ENCODE measurements at regions not wholly inside any gene's neighbourhood (a gene's known extent, or its start where the extent isn't known, plus 50 kb on each side); places are given as distances from the start of the nearest gene placed in this dataset.
A peak's percentile ranks its signal among the peaks of the same experiment; 100 is the strongest.

DNA sequence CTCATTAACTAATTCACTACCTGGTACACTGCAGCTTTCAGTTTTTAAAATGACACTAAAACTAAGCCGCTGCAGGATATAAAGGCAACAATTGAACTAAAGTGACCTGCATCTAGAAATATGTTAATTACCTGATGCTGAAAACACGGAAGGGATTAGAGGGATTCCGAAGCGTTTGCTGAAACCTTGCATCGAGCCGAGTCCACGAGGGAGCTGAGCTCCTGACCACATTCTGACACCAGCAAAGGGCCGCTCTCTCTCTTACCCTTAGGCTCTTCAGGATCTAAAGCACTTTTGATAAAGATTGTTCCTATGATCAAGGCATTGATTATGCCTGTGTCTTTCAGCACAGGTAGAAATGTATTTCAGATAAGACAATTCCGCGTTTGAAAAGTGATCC is 59.5 kb upstream of the CDKN3 start:
- H3K27me3 ChIP-seq (ENCODE audit: insufficient read depth, low read length): no peaks in the 10 kb centered on the region
- no peak overlapping the region for H3K4me3 ChIP-seq (ENCODE audit: low read length)
- H3K36me3 ChIP-seq (ENCODE audit: insufficient read depth, low read length): no peaks in the 10 kb centered on the region
- H3K4me1 ChIP-seq (ENCODE audit: insufficient read depth, low read length): peaks cover 29% of the 10 kb centered on the region
- H3K27ac ChIP-seq (ENCODE audit: low read depth, low read length): no peak overlapping the region
- 0 out of 2 replicates have a peak overlapping the region, but pooled peaks have one; percentile 16 for H3K9ac ChIP-seq (ENCODE audit: low read depth, low read length)
- 61% methylated on average over 10 of the region's 10 CpGs for WGBS
- no peaks in the 10 kb centered on the region for H3K9me3 ChIP-seq (ENCODE audit: insufficient read depth, low read depth, low read length)

DNA sequence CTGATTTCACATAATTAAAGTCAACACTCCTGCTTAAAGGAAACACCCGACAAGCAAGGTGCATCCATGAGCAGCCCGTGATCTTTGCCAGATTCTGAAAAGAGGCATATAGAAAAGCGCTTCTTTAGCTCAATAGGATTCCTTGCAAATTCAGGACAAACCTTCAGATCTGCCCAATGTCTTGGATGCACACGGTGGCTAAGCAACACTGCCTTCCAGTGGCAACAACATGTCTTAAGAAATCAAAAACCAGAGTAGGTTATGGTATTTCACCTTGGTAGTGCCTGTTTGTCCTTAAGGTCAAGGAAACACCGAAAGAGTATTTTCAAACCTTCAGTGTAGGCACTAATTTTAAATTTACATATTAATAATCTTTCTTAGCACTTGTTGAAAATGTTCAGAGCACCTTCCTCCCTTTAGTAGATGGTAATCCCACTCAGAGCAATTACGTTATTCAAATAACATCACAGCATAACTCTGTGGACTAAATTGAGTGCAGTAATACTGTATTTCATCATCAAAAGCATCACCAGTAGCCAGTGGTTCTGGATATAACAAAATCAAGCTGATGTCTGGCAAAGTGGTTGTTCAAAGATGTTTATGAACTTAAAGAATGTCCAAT is 58.0 kb upstream of the CDKN3 start:
- no peak overlapping the region for H3K27ac ChIP-seq (ENCODE audit: low read depth, low read length)
- H3K4me1 ChIP-seq (ENCODE audit: insufficient read depth, low read length): peaks cover 35% of the 10 kb centered on the region
- no peaks in the 10 kb centered on the region for H3K36me3 ChIP-seq (ENCODE audit: insufficient read depth, low read length)
- H3K9me3 ChIP-seq (ENCODE audit: insufficient read depth, low read depth, low read length): no peaks in the 10 kb centered on the region
- 56% methylated on average over 5 of the region's 6 CpGs for WGBS
- H3K4me3 ChIP-seq (ENCODE audit: low read length): no peak overlapping the region
- no peak overlapping the region for H3K9ac ChIP-seq (ENCODE audit: low read depth, low read length)
- no peaks in the 10 kb centered on the region for H3K27me3 ChIP-seq (ENCODE audit: insufficient read depth, low read length)

DNA sequence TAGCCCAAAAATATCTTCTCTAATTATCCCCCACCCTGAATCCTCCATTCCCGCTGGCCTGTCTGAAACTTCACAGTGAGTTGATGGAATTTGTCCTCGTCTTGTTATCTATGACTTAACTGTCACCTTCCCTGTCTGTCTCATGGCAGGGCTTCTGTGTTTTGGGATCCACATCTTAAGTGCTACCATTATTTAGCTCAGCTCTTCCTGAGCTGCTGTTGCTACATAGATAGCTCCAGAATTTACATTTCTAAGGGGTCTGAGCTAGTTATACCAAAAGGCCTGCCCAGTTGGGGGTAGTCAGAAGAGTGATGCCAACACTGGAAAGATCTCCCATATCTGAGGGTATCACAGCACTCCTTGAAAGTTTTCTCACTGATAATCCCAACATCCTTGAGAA is 57.0 kb upstream of the CDKN3 start:
- Histone ChIP-seq H3K4me3 (ENCODE audit: low read length) (no peak overlapping the region), H3K27me3 (ENCODE audit: insufficient read depth, low read length) (no peaks in the 10 kb centered on the region), H3K9ac (ENCODE audit: low read depth, low read length) (no peak overlapping the region), H3K36me3 (ENCODE audit: insufficient read depth, low read length) (no peaks in the 10 kb centered on the region), H3K9me3 (ENCODE audit: insufficient read depth, low read depth, low read length) (no peaks in the 10 kb centered on the region), H3K4me1 (ENCODE audit: insufficient read depth, low read length) (peaks cover 37% of the 10 kb centered on the region), H3K27ac (ENCODE audit: low read depth, low read length) (no peak overlapping the region)
- 20% methylated on average over 2 of the region's 2 CpGs for WGBS

DNA sequence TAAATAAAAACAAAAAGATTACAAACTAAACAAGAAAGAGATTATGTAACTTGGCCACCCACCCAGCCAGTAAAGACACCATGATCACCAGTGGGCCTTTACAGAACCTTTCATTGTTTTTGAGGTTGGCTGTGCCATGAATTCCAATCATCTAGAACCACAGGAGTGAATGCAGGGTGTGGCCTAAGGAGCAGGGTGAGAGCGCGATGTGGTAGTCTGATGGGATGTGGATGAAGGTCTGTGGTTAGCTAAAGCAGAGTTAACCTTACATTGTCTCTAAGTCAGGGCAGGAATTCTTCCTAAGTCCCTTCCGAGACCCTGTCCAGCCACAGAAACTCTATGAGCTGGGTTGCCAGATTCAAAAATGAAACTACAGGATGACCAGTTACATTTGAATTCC is 54.0 kb upstream of the CDKN3 start:
- Histone ChIP-seq H3K27me3 (ENCODE audit: insufficient read depth, low read length) (no peaks in the 10 kb centered on the region), H3K9ac (ENCODE audit: low read depth, low read length) (no peak overlapping the region), H3K9me3 (ENCODE audit: insufficient read depth, low read depth, low read length) (no peaks in the 10 kb centered on the region), H3K4me1 (ENCODE audit: insufficient read depth, low read length) (peaks cover 33% of the 10 kb centered on the region), H3K27ac (ENCODE audit: low read depth, low read length) (no peak overlapping the region), H3K4me3 (ENCODE audit: low read length) (no peak overlapping the region), H3K36me3 (ENCODE audit: insufficient read depth, low read length) (no peaks in the 10 kb centered on the region)
- WGBS: 97% methylated on average over 3 of the region's 3 CpGs

DNA sequence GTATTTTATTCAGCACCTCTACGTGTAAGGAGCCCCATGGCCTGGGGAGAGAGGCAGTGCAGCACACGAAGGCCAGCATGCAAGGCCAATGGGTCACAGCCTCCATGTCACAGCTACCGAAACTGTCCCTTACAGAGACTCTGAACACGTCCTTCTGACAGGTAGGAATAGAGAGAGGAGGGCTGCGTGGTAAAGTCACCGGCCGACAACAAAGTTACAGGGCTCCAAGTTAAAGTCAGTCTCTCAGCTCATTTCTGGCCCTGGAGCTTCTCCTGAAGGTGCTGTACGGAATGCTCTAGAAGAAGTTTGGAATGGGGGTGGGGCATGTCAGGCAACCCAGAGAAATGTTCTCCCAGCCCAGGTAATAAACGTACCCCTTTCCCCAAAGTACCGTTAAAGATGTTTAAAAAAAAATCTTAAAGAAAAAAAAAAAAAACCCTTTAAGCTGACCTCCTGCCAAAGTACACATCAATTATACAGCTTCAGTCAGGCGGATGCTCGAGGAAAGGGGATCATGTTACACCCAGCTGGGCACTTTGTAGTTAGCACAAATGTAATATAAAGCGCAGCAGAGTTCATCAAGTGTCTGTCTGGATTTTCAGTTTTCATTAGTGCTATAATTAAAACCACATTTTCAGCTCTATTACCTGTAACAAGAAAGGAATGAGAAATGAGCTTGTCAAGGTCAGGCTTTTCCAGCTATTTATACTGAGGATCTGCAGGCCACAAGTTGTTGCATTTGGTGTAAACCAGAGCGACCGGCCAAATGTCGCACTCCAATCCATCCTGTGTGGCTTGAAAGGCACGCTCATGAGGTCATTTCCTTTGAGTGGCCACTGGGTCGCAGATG is 53.3 kb upstream of the CDKN3 start:
- Histone ChIP-seq H3K9ac (ENCODE audit: low read depth, low read length) (no peak overlapping the region), H3K36me3 (ENCODE audit: insufficient read depth, low read length) (no peaks in the 10 kb centered on the region), H3K9me3 (ENCODE audit: insufficient read depth, low read depth, low read length) (no peaks in the 10 kb centered on the region), H3K27ac (ENCODE audit: low read depth, low read length) (no peak overlapping the region), H3K4me3 (ENCODE audit: low read length) (no peak overlapping the region), H3K4me1 (ENCODE audit: insufficient read depth, low read length) (peaks cover 27% of the 10 kb centered on the region), H3K27me3 (ENCODE audit: insufficient read depth, low read length) (no peaks in the 10 kb centered on the region)
- 93% methylated on average over 17 of the region's 18 CpGs for WGBS

DNA sequence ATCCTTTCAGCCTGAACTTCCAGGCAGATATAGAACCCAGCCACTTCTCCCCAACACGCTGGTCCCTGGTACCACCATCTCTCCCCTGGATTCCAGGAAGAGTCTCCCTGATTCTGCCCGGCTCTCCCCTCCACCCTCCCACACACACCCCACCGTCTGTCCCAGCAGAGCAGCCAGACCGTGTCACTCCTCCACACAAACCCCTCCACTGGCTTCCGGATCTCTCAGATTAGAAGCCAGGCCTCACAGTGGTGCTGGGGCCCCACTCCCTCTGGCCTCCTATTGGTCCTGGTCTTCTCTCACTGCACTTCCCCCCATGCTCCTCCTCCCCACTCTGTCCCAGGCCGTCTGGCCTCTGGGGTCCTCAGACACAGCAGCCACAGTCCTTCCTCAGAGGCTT is 52.4 kb upstream of the CDKN3 start:
- Histone ChIP-seq H3K4me1 (ENCODE audit: insufficient read depth, low read length) (peaks cover 20% of the 10 kb centered on the region), H3K27me3 (ENCODE audit: insufficient read depth, low read length) (no peaks in the 10 kb centered on the region), H3K4me3 (ENCODE audit: low read length) (no peak overlapping the region), H3K9me3 (ENCODE audit: insufficient read depth, low read depth, low read length) (no peaks in the 10 kb centered on the region), H3K27ac (ENCODE audit: low read depth, low read length) (no peak overlapping the region), H3K36me3 (ENCODE audit: insufficient read depth, low read length) (no peaks in the 10 kb centered on the region), H3K9ac (ENCODE audit: low read depth, low read length) (no peak overlapping the region)
- 79% methylated on average over 6 of the region's 6 CpGs for WGBS

DNA sequence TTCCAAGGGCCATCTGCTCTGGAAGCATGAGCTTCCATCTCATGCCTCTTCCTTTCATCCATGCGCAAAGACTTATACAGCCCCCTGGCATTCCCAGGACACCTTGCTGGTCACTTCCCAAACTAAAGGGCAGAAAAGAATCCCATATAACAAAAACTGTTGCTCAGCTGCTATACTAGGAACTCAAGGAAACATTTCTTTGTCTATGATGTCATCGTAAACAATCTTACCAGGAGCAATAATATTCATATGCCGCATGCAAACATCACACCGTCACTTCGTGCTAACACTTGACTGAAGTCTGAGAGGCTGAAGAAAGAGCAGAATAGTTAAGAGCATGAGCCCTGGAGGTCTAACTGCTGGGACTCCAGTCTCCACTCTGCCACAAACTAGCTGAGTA is 50.5 kb upstream of the CDKN3 start:
- Histone ChIP-seq H3K4me1 (ENCODE audit: insufficient read depth, low read length) (peaks cover 14% of the 10 kb centered on the region), H3K4me3 (ENCODE audit: low read length) (no peak overlapping the region), H3K9ac (ENCODE audit: low read depth, low read length) (no peak overlapping the region), H3K9me3 (ENCODE audit: insufficient read depth, low read depth, low read length) (no peaks in the 10 kb centered on the region), H3K27ac (ENCODE audit: low read depth, low read length) (no peak overlapping the region), H3K36me3 (ENCODE audit: insufficient read depth, low read length) (no peaks in the 10 kb centered on the region), H3K27me3 (ENCODE audit: insufficient read depth, low read length) (no peaks in the 10 kb centered on the region)
- 91% methylated on average over 5 of the region's 5 CpGs for WGBS

Data from HUES64 (cell line).